NOMO-1 (cell line): ENCODE measurements at regions not wholly inside any gene's neighbourhood (a gene's known extent, or its start where the extent isn't known, plus 50 kb on each side); places are given as distances from the start of the nearest gene placed in this dataset.

ENCODE experiments used
- DNase-seq, 2 experiments: peaks; one replicate each; lab custom pipeline; 2025; ENCODE audit not compliant: unreplicated experiment in 2 of 2; lab: John Stamatoyannopoulos, UW

GRCh38 chr15:94602754-94603470 lies 371.6 kb downstream of the MCTP2 start:
- no peak for DNase-seq

GRCh38 chr15:94606286-94606685 lies 374.9 kb downstream of the MCTP2 start:
- no peak for DNase-seq

- no peak for DNase-seq
These were observed 375.9 kb downstream of the MCTP2 start for GRCh38 chr15:94607176-94607654.

GRCh38 chr15:94610069-94610468 lies 378.7 kb downstream of the MCTP2 start:
- DNase-seq, result no peak

- no peak for DNase-seq
These were observed 379.1 kb downstream of the MCTP2 start for GRCh38 chr15:94610485-94610884.

GRCh38 chr15:94611656-94612055 lies 380.3 kb downstream of the MCTP2 start:
- no peak for DNase-seq

- DNase-seq, result no peak
These were observed 384.3 kb downstream of the MCTP2 start for GRCh38 chr15:94615688-94616087.

- no peak for DNase-seq
These were observed 389.3 kb downstream of the MCTP2 start for GRCh38 chr15:94620632-94621031.

- DNase-seq, result no peak
These were observed 390.4 kb downstream of the MCTP2 start for GRCh38 chr15:94621736-94622135.

GRCh38 chr15:94626949-94627348 lies 395.6 kb downstream of the MCTP2 start:
- no peak for DNase-seq

- no peak for DNase-seq
These were observed 400.2 kb downstream of the MCTP2 start for GRCh38 chr15:94631608-94632007.

- DNase-seq, result no peak
These were observed 406.8 kb downstream of the MCTP2 start for GRCh38 chr15:94638183-94638582.

- DNase-seq, result no peak
These were observed 408.3 kb downstream of the MCTP2 start for GRCh38 chr15:94639701-94640100.

GRCh38 chr15:94644433-94644832 lies 413.1 kb downstream of the MCTP2 start:
- DNase-seq, result no peak

GRCh38 chr15:94653071-94653470 lies 421.7 kb downstream of the MCTP2 start:
- no peak for DNase-seq

GRCh38 chr15:94655249-94655880 lies 424.0 kb downstream of the MCTP2 start:
- no peak for DNase-seq

GRCh38 chr15:94665676-94666441 lies 434.5 kb downstream of the MCTP2 start:
- DNase-seq, result no peak

GRCh38 chr15:94666553-94666952 lies 435.2 kb downstream of the MCTP2 start:
- DNase-seq, result no peak

GRCh38 chr15:94667109-94667508 lies 435.7 kb downstream of the MCTP2 start:
- DNase-seq, result no peak

GRCh38 chr15:94670438-94671034 lies 439.2 kb downstream of the MCTP2 start:
- DNase-seq, result peak in 1 of 2 experiments; percentile 19

GRCh38 chr15:94671858-94672532 lies 440.6 kb downstream of the MCTP2 start:
- no peak for DNase-seq
